Cardiac septum (tissue), 1 donor: ENCODE measurements at regions not wholly inside any gene's neighbourhood (a gene's known extent, or its start where the extent isn't known, plus 50 kb on each side); places are given as distances from the start of the nearest gene placed in this dataset.

Source experiments
- DNase-seq: peaks from one replicate; pipeline ENCODE4 v3.0.0-alpha.2; 2020; ENCODE audit warnings: low spot score
- intact Hi-C: fragments of 100-400 bp; cut with DNase I; formaldehyde crosslinking; loops from one replicate; pipeline ENCODE4 v1.14.0; 2022
- donor health status: DM: no; HTN: no; CAD: no.

GRCh38 chr11:80519596-80520506 is 1079.0 kb upstream of the TENM4 start:
- DNase-seq: no peak
- intact Hi-C loops: no loop called here

GRCh38 chr11:80517701-80518100 is 1076.9 kb upstream of the TENM4 start:
- no peak for DNase-seq
- intact Hi-C loops: no loop called here

- DNase-seq: no peak
- intact Hi-C loops: no loop called here
Measured at GRCh38 chr11:80515097-80515496, 1074.3 kb upstream of the TENM4 start.

- no peak for DNase-seq
- intact Hi-C loops: no loop called here
Measured at GRCh38 chr11:80512491-80512890, 1071.7 kb upstream of the TENM4 start.

- no peak for DNase-seq
- intact Hi-C loops: no loop called here
Measured at GRCh38 chr11:80505771-80506170, 1064.9 kb upstream of the TENM4 start.

- intact Hi-C loops: no loop called here
- no peak for DNase-seq
Measured at GRCh38 chr11:80503990-80504389, 1063.2 kb upstream of the TENM4 start.

GRCh38 chr11:80502511-80502910 is 1061.7 kb upstream of the TENM4 start:
- DNase-seq: no peak
- intact Hi-C loops: no loop called here

GRCh38 chr11:80495116-80495515 is 1054.3 kb upstream of the TENM4 start:
- intact Hi-C loops: no loop called here
- DNase-seq: no peak

GRCh38 chr11:80487952-80488351 is 1047.1 kb upstream of the TENM4 start:
- DNase-seq: no peak
- intact Hi-C loops: no loop called here

GRCh38 chr11:80486678-80487077 is 1045.8 kb upstream of the TENM4 start:
- intact Hi-C loops: no loop called here
- no peak for DNase-seq

GRCh38 chr11:80477178-80477577 is 1036.3 kb upstream of the TENM4 start:
- no peak for DNase-seq
- intact Hi-C loops: no loop called here

GRCh38 chr11:80473562-80473961 is 1032.7 kb upstream of the TENM4 start:
- no peak for DNase-seq
- intact Hi-C loops: no loop called here

GRCh38 chr11:80469871-80470270 is 1029.0 kb upstream of the TENM4 start:
- no peak for DNase-seq

GRCh38 chr11:80466570-80466969 is 1025.7 kb upstream of the TENM4 start:
- no peak for DNase-seq
- intact Hi-C loops: no loop called here

More at GRCh38 chr11:80469871-80470270, 1029.0 kb upstream of the TENM4 start:
- intact Hi-C loops: no loop called here

- no peak for DNase-seq
- intact Hi-C loops: no loop called here
Measured at GRCh38 chr11:80462211-80462610, 1021.4 kb upstream of the TENM4 start.

GRCh38 chr11:80458376-80458775 is 1017.5 kb upstream of the TENM4 start:
- no peak for DNase-seq
- intact Hi-C loops: no loop called here

GRCh38 chr11:80457823-80458222 is 1017.0 kb upstream of the TENM4 start:
- intact Hi-C loops: no loop called here
- no peak for DNase-seq

GRCh38 chr11:80455818-80456217 is 1015.0 kb upstream of the TENM4 start:
- intact Hi-C loops: no loop called here
- DNase-seq: no peak

- no peak for DNase-seq
- intact Hi-C loops: no loop called here
Measured at GRCh38 chr11:80451105-80451504, 1010.3 kb upstream of the TENM4 start.

- DNase-seq: no peak
- intact Hi-C loops: no loop called here
Measured at GRCh38 chr11:80448709-80449108, 1007.9 kb upstream of the TENM4 start.

- DNase-seq: no peak
- intact Hi-C loops: no loop called here
Measured at GRCh38 chr11:80443177-80443576, 1002.3 kb upstream of the TENM4 start.

- intact Hi-C loops: no loop called here
- DNase-seq: no peak
Measured at GRCh38 chr11:80441821-80442220, 1001.0 kb upstream of the TENM4 start.
